GM10248 (cell line): ENCODE measurements at regions not wholly inside any gene's neighbourhood (a gene's known extent, or its start where the extent isn't known, plus 50 kb on each side); places are given as distances from the start of the nearest gene placed in this dataset.

Experiments
- CTCF ChIA-PET: fragments of 300-600 bp; sonication (Branson Sonifier 250); formaldehyde crosslinking; extraction: SDS; loops from one replicate; lab custom pipeline; 2021; ENCODE audit warnings: antibody characterized with exemption; lab: Yijun Ruan, JAX
- POLR2A ChIA-PET: fragments of 350-650 bp; sonication (Branson Sonifier 250); formaldehyde crosslinking; extraction: SDS; loops from one replicate; lab custom pipeline; 2020; ENCODE audit warnings: antibody characterized with exemption; lab: Yijun Ruan, JAX
- DNase-seq: peaks from one replicate; pipeline ENCODE4 v3.0.0; 2012; ENCODE audit errors: extremely low spot score
- CTCF ChIP-seq: IDR thresholded peaks from 2 replicates; pipeline ENCODE4 v1.5.1; 2012; ENCODE audit warnings: mild to moderate bottlenecking, low read depth; ENCODE audit errors: extremely low read depth, missing control alignments, control extremely low read depth

DNA sequence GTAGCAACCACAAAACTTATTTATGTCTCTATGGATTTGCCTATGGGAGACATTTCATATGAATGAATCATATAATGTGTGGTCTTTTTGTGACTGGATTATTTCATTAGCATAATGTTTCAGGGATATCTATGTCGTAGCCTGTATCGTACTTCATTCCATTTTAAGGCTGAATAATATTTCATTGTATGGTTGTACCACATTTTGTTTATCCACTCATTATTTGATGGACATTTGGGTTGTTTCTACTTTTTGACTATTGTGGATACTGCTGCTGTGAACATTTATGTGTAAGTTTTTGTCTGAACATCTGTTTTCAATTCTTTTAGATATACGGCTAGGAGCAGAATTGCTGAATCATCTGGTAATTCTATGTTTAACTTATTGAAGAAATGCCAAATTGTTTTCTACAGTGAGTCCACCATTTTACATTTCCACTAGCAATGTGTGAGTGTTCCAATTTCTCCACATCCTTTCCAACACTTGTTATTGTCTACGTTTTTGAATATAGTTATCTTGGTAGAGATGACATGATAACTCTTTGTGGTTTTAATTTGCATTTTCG, 134.4 kb upstream of the DAZL start:
- ChIA-PET CTCF (no interaction called here), POLR2A (no interaction called here)
- TF ChIP-seq CTCF = no peak
- DNase-seq = no peak

GRCh38 chr3:16740515-16740914, 135.3 kb upstream of the DAZL start:
- CTCF ChIA-PET = no interaction called here
- TF ChIP-seq CTCF = no peak
- POLR2A ChIA-PET = interaction anchor here (0.6 kb wide), 1 partner anchor 15 kb away, joined by 3 read pairs; no protein-coding TSS in a partner anchor
- DNase-seq = no peak

- TF ChIP-seq CTCF = no peak
- ChIA-PET POLR2A (no interaction called here), CTCF (interaction anchor here (1.0 to 1.5 kb wide), 2 partner anchors 22 to 47 kb away, joined by 3 to 5 read pairs; no protein-coding TSS in a partner anchor)
- DNase-seq = no peak
These were observed 136.0 kb upstream of the DAZL start for GRCh38 chr3:16741103-16741758.

DNA sequence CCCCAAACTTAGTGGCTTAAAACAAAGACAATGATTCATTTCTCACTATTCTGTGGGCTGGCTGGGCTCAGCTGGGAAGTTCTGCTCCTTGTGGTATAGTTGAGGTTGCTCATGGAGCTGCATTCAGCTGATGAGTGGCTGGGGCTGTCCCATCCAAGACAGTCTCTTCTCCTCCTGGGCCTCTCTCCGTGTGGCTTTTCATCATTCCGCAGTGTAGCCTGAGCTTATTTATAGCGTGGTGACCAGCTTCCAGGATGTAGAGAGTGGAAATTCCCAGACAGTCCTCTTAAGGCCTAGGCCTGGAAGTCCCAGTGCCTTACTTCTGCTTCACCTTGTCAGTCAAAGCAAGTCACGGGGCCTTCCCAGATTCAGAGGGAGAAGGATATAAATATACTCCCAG, 136.7 kb upstream of the DAZL start:
- no peak for DNase-seq
- ChIA-PET POLR2A (no interaction called here), CTCF (interaction anchor here (1.0 to 1.5 kb wide), 2 partner anchors 21 to 46 kb away, joined by 3 to 5 read pairs; no protein-coding TSS in a partner anchor)
- TF ChIP-seq CTCF = no peak

GRCh38 chr3:16743276-16743675, 138.1 kb upstream of the DAZL start:
- POLR2A ChIA-PET = no interaction called here
- CTCF ChIA-PET = no interaction called here
- DNase-seq = no peak
- no peak for TF ChIP-seq CTCF

GRCh38 chr3:16759227-16759903, 125.4 kb upstream of the PLCL2 start:
- no peak for TF ChIP-seq CTCF
- CTCF ChIA-PET = interaction anchor here (1.0 kb wide), 1 partner anchor 15 kb away, joined by 3 read pairs; no protein-coding TSS in a partner anchor
- no peak for DNase-seq
- POLR2A ChIA-PET = no interaction called here
